A204.1 (cell line): ENCODE measurements at regions not wholly inside any gene's neighbourhood (a gene's known extent, or its start where the extent isn't known, plus 50 kb on each side); places are given as distances from the start of the nearest gene placed in this dataset.

Experiments
- FAIRE-seq: peaks from 2 replicates; lab custom pipeline; 2012; peaks lifted over from hg19 to GRCh38; lab: Jason Lieb, UNC

DNA sequence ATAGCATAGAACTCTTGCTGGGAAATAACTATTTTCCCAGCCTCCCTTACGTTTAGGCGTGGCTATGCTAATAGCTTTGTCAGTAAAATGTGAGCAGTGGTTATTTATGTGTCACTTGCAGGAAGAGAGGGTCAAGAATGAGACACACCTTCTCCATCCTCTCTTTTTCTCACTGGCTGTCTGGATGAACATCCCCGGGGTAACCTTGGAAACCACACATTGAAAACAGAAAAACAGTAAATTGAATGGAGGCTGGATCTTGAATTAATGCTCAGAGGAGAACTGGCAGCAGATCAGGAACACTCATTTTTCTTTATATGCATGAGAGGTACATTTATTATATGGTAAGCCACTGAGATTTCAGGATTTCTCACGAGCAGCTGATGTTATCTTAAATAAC, 127.6 kb downstream of the DNAJB9 start:
- FAIRE-seq: no peak

DNA sequence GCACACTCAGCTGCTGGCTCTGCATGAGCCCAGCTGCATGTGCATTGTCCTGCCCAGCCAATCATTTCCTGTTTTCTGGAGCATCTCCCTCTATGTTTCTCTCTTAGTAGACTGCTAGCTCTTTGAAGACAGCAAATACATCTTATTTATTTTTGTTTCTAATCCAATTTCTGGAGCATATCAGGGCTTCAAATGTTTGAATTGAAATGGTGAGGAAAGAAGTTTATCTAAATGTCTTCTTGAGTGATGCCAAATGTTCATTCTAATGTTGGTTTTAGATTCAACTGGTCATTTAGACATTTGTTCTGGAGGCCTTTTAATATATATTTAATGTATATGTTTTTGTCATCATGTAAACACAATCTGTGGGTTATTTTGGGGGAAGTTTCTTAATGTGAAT, 141.9 kb downstream of the DNAJB9 start:
- FAIRE-seq: no peak

DNA sequence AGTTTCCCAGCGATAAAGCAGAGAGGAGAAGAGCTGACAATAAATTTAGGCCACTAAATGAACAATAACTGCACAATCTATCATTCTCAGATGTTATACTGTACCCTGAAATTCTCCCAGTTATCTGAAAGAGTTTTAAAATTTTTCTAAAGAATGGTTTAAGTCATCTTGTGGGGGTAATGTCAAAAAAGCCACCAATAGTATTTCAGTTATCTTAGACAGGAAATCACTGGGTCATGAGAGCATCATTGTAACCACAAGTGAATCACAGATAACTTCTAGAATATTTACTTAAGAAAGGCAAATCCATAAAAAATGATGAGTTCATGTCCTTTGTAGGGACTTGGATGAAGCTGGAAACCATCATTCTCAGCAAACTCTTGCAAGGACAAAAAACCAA, 147.1 kb downstream of the DNAJB9 start:
- no peak for FAIRE-seq

DNA sequence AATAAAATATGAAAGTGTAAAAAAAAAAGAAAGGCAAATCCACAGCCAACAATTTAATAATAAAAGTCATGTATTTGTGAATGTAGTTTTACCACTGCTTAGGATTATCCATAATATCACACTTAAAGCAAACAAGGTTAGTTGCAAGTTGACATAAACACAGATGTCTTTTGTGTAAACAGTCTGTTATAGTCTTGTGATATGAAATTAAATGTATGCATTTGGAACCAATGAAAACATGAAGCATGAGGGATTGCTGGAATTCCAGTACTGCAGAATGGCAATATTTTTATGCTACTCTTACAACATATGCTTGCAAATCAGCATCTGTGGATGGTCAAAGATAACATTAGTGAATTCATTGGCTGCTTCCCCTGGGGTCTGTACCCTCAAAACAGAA, 148.1 kb downstream of the DNAJB9 start:
- no peak for FAIRE-seq

DNA sequence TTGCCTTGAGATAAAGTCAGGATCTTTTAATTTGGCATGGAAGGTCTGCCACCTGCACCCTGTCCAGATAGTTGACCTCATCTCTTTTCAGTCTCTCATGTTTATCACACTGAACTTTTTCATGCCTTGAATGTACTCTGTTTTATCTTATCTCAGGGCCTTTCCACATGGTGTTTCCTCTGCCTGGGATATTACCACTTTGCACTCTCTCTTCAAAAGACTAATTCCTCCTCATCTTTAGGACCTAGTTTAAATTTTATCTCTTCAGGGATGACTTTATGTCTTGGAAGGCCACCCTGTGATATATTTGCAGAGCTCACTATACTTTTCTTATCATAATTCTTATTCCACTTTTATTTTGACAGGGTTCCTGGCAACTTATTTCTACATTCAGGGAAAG, 150.0 kb downstream of the DNAJB9 start:
- no peak for FAIRE-seq

GRCh38 chr7:108722561-108722960, 152.9 kb downstream of the DNAJB9 start:
- no peak for FAIRE-seq

- no peak for FAIRE-seq
Measured at GRCh38 chr7:108723381-108723814, 153.7 kb downstream of the DNAJB9 start.

GRCh38 chr7:108724251-108725100, 154.8 kb downstream of the DNAJB9 start:
- FAIRE-seq: no peak

DNA sequence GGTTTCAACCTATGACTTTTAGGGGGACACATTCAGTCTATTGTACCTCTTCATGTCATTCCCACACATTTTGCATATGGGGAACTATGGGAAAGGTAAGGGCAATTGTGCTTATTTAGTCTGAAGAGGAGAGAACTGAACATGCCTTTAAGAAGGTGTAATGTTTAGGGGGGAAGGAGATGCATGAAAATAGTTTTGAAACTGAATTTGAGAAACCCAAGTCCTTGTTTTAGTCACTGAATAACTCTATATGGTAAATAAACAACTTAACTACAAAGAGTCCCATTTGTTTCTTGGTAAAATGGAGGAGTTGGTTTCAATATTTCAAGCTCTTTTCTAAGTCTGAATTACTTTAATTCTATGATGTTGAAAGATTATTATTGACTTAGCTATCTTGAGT, 166.1 kb downstream of the DNAJB9 start:
- no peak for FAIRE-seq

GRCh38 chr7:108736221-108736891, 166.7 kb downstream of the DNAJB9 start:
- FAIRE-seq: no peak

DNA sequence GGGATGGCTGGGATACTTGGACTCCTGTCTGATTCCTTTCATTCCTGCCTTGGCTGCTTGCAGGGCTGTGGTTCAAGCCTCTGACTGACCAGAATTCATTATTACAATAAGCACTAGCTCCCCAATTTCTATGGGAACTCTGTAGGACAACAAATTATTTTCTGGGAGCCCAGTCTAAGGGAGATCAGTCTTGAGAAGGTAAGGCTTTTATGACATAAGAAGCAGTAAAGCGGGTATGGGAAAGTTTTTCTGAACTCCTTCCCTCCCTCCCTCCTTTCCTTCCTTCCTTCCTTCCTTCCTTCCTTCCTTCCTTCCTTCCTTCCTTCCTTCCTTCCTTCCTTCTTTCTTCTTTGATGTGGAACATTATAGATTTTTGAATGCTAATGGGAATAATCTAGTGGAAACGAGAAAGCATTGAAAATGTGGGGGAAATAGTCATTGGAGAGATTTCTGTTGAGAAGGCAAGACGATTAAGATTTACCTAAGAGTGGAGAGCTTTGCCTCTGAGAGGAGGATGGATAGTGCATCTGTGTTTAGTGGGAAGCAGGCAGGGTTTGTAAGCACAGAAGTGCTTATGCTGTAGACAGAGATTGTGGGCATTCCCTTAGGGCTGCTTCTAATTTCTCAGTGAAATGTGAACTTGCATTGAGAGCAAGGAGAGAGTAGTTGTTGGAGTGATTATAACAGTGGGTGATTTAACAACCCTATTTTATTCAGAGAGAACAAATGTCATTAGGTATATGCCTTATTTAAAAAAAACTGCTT, 201.5 kb downstream of the DNAJB9 start:
- no peak for FAIRE-seq

DNA sequence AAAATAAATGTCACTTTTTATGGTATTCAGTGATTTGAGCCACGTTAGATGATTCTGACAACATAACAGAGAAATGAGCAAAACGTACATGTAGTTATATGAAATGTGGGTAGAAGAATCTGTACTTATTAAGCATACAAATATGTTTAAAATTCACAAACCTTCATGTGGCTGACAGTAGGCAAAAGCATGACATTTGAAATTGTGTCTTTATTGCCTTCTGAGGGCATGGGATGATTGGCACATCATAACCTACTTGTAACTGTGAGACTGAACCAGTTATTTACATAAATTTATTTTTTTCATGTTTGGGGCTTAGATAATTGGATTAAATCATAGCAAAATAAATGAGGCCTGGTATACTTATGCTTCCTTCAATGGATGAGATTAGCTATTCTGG, 202.2 kb downstream of the DNAJB9 start:
- no peak for FAIRE-seq

- no peak for FAIRE-seq
Measured at GRCh38 chr7:108777966-108778365, 208.3 kb downstream of the DNAJB9 start.

- peak; percentile 84 for FAIRE-seq
Measured at GRCh38 chr7:108789451-108789850, 219.8 kb downstream of the DNAJB9 start.

- FAIRE-seq: no peak
Measured at GRCh38 chr7:108794466-108794865, 224.8 kb downstream of the DNAJB9 start.

- FAIRE-seq: no peak
Measured at GRCh38 chr7:108802650-108803049, 233.0 kb downstream of the DNAJB9 start.

- peak; percentile 90 for FAIRE-seq
Measured at GRCh38 chr7:108805808-108806397, 236.2 kb downstream of the DNAJB9 start.

GRCh38 chr7:108808549-108809266, 239.0 kb downstream of the DNAJB9 start:
- FAIRE-seq: no peak

DNA sequence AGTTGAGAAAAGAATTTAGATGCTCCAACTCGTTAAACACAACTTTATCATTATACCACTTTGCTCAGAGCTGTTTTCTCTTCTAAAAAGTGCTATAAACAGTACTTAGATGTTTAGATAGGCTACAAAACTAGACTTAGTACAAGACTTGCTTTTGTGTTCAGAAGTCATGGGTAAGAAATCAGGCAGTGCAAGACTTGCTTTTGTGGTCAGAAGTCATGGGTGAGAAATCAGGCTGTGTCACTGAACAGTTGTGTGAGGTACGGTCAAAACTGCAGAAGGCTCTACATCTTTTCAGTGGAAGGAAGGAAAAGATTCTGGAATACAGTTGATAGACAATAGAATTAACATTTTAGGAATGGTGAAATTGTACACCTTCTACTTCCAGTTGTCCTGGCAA, 239.7 kb downstream of the DNAJB9 start:
- FAIRE-seq: no peak

DNA sequence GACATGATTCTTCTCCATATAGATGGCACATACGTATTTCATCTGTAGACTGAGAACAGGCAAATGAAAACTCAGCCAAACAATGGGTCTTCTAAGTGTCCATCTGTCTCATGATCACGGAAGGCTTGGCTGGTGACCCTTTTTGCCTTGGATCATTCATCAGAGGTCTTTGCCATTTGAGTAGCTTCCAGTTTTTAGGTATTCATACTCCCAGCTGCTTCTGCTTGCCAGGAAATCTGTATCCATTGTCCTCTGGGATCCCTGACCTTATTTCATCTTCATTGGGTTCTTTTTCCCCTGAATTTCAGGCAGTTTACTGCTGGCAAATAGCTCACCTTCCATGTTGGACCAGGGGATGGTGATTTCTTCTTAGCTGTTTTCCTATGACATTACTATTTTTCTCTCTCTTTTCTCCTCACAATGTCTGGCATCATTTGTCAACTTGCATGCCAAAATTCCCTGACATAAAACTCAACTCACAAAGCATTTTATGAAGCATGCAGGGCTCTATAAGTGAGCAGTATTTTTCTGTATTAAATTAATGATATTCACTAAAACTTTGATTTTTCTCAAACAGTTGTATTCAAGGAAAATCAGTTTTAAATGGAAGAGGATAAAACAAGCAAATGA, 241.2 kb downstream of the DNAJB9 start:
- FAIRE-seq: no peak

DNA sequence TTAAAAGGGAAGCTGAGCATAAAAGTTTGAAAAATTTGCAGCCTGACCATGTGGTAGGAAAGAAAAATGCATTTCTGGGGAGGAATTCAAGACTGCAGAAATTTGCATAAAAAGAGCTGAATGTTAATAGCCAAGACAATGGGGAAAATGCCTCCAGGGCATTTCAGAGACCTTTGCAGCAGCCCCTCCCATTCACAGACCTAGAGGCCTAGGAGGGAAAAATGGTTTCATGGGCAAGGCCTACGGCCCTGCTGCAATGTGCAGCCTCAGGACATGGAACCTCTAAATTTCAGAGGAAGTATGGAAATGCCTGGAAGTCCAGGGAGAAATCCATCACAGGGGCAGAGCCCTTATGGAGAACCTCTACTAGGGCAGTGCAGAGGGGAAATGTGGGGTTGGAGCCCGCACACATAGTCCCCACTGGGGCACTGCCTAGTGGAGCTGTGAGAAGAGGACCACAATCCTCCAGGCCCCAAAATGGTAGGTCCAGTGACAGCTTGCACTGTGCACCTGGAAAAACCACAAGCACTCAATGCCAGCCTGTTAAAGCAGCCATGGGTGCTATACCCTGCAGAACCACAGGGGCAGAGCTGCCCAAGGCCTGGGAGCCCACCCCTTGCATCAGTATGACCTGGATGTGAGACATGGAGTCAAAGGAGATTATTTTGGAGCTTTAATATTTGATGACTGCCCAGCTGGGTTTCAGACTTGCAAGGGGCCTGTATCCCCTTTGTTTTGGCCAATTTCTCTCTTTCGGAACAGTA, 243.8 kb downstream of the DNAJB9 start:
- FAIRE-seq: no peak
